ENCODE measurements at regions not wholly inside any gene's neighbourhood (a gene's known extent, or its start where the extent isn't known, plus 50 kb on each side); places are given as distances from the start of the nearest gene placed in this dataset.

GRCh38 chr4:1472148-1472797 is 66.0 kb upstream of the NKX1-1 start (continued):
- TF ChIP-seq NR2C1 (IDR thresholded peaks at IDR 0.05), result no peak
- no peak for TF ChIP-seq NR2C1 (tag; IDR thresholded peaks at IDR 0.05)
- no peak for TF ChIP-seq RAD21 (CRISPR knock-in tag; conservative IDR thresholded peaks at IDR 0.05 in 1 of 2, IDR thresholded peaks at IDR 0.05 in 1 of 2)
- no peak for TF ChIP-seq TOE1 (IDR thresholded peaks at IDR 0.05; ENCODE audit: borderline replicate concordance)
- no peak for TF ChIP-seq TOE1 (CRISPR knock-in tag; IDR thresholded peaks at IDR 0.05; ENCODE audit: borderline replicate concordance, low read depth)
- no peak for TF ChIP-seq RBM39 (optimal IDR thresholded peaks at IDR 0.05; ENCODE audit: low read depth, low read length)
- TF ChIP-seq RFX7 (CRISPR knock-in tag; IDR thresholded peaks at IDR 0.05), result no peak
- TF ChIP-seq REST (IDR thresholded peaks at IDR 0.05; ENCODE audit: borderline replicate concordance), result no peak
- no peak for TF ChIP-seq REST (CRISPR knock-in tag; IDR thresholded peaks at IDR 0.05; ENCODE audit: low read depth)
- no peak for TF ChIP-seq ZNF507 (tag; conservative IDR thresholded peaks at IDR 0.05)

All from K562 (cell line).